Neutrophil (primary cell): ENCODE measurements at regions not wholly inside any gene's neighbourhood (a gene's known extent, or its start where the extent isn't known, plus 50 kb on each side); places are given as distances from the start of the nearest gene placed in this dataset.

Source experiments
- H3K27ac ChIP-seq: fragments of 200-600 bp; sonication (generic); 2 replicates; pipeline ENCODE4 v1.5.1; 2016; ENCODE audit warnings: mild to moderate bottlenecking, moderate library complexity
- H3K27me3 ChIP-seq: fragments of 200-600 bp; sonication (generic); 2 replicates; pipeline ENCODE4 v1.6.0; 2016; ENCODE audit warnings: mild to moderate bottlenecking
- H3K36me3 ChIP-seq: fragments of 200-600 bp; sonication (generic); 2 replicates; pipeline ENCODE4 v1.5.1; 2017
- H3K4me1 ChIP-seq, 2 experiments: fragments of 200-600 bp in 1 of 2; sonication (generic) in 1 of 2; 1 replicate in 1 of 2; 2 replicates in 1 of 2; pipeline versions ENCODE4 v1.5.1 to v1.6.1; 2013 to 2016; ENCODE audit warnings: low read depth in 1 of 2, low read length in 1 of 2, mild to moderate bottlenecking in 1 of 2, moderate library complexity in 1 of 2; ENCODE audit not compliant: control insufficient read depth in 1 of 2, insufficient read depth in 1 of 2
- H3K4me3 ChIP-seq, 2 experiments: fragments of 200-600 bp in 1 of 2; sonication (generic) in 1 of 2; 1 replicate in 1 of 2; 2 replicates in 1 of 2; pipeline ENCODE4 v1.5.1; 2013 to 2016; ENCODE audit warnings: low read depth in 1 of 2, low read length in 1 of 2, mild to moderate bottlenecking in 1 of 2, moderate library complexity in 1 of 2
- H3K9me3 ChIP-seq: fragments of 200-600 bp; sonication (generic); 2 replicates; pipeline ENCODE4 v1.5.1; 2016
- TF ChIP-seq, protein P1 (sequence below): fragments of 200-600 bp; sonication (generic); IDR thresholded peaks from 2 replicates; pipeline ENCODE4 v1.5.1; 2016; ENCODE audit warnings: antibody characterized with exemption

DNA sequence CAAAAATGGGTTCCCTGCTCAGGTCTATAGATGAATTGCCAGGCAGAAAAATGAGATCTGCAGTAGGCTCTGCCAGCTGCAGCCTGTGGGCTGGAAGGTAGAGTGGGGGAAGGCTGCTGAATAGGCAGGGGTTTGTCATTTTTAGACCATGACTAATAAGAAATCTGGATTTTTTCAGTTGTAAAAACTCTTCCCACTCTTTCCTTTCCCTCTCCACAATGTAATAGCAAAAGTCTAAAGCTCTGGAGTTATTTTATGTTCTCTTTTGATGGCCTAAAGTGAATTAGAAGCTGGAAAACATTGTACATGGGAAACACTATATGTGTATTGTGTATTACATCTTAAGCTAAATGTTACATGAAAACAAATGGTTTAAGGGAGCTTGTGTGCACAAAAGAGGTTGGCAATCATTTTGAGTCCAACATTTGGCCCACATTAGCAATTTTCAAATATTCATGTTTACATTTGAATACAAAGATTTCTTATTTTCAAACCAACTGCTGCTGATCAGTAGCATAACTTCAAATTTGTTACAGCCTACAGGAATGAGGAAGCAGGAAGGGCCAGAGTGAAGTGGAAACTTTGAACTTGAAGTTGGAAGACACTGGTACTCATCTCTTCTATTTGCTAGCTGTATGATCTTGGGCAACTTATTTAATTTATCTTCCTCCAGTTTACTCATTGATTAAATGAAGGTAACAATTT, 407.1 kb downstream of the SLC4A3 start:
- Histone ChIP-seq H3K4me1 (no peaks in the 10 kb centered on the region), H3K27ac (no peak overlapping the region), H3K9me3 (no peaks in the 10 kb centered on the region), H3K27me3 (no peaks in the 10 kb centered on the region), H3K36me3 (no peaks in the 10 kb centered on the region), H3K4me3 (no peak overlapping the region)
- TF ChIP-seq, protein P1, sequence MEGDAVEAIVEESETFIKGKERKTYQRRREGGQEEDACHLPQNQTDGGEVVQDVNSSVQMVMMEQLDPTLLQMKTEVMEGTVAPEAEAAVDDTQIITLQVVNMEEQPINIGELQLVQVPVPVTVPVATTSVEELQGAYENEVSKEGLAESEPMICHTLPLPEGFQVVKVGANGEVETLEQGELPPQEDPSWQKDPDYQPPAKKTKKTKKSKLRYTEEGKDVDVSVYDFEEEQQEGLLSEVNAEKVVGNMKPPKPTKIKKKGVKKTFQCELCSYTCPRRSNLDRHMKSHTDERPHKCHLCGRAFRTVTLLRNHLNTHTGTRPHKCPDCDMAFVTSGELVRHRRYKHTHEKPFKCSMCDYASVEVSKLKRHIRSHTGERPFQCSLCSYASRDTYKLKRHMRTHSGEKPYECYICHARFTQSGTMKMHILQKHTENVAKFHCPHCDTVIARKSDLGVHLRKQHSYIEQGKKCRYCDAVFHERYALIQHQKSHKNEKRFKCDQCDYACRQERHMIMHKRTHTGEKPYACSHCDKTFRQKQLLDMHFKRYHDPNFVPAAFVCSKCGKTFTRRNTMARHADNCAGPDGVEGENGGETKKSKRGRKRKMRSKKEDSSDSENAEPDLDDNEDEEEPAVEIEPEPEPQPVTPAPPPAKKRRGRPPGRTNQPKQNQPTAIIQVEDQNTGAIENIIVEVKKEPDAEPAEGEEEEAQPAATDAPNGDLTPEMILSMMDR = no peak

DNA sequence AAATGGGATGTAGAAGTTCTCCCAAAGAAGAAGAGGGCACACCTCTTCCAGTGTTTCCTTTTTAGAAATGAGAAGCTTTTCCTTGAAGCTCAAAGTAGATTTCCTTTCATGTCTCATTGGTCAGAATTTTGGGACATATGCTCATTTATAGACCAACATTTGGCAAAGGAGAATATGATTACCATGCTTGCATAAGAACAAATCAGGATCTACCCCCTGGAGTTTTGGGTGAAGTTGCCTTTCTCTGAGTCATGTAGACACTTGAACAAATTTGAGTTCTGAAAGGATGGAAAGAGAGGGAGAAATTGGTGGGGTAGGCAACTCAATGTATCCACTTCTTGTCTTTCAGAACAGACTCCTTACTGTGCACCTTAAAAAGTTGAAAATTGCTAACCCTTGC, 409.0 kb downstream of the SLC4A3 start:
- TF ChIP-seq, protein P1 = no peak
- H3K4me1 ChIP-seq = no peaks in the 10 kb centered on the region

DNA sequence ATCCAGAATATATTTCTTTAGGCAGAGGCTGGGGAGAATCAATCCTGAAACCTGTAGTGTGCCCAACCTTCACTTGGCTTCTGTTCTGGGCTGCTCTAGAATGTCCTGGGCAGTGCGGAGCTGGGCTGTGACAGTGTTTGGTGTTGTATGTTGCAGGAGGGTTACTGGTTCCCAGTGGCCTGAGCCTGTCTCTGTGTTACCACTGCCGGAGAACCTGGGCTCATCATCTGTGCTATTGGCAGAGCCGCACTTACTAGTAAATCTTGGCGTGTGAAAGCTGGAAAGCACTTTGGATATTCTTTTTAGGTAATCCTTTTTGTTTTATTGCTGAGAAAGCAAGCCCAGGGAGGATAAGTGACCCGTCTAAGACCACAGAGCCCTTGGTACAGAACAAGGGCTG, 412.9 kb downstream of the SLC4A3 start:
- Histone ChIP-seq H3K9me3 (no peaks in the 10 kb centered on the region), H3K27me3 (no peaks in the 10 kb centered on the region), H3K4me1 (no peaks in the 10 kb centered on the region), H3K4me3 (no peak overlapping the region), H3K36me3 (no peaks in the 10 kb centered on the region), H3K27ac (no peak overlapping the region)
- TF ChIP-seq, protein P1 = no peak

More for the DNA sequence above, 409.0 kb downstream of the SLC4A3 start:
- no peak overlapping the region for H3K4me3 ChIP-seq
- H3K9me3 ChIP-seq = no peaks in the 10 kb centered on the region
- no peaks in the 10 kb centered on the region for H3K36me3 ChIP-seq
- H3K27me3 ChIP-seq = no peaks in the 10 kb centered on the region
- no peak overlapping the region for H3K27ac ChIP-seq

DNA sequence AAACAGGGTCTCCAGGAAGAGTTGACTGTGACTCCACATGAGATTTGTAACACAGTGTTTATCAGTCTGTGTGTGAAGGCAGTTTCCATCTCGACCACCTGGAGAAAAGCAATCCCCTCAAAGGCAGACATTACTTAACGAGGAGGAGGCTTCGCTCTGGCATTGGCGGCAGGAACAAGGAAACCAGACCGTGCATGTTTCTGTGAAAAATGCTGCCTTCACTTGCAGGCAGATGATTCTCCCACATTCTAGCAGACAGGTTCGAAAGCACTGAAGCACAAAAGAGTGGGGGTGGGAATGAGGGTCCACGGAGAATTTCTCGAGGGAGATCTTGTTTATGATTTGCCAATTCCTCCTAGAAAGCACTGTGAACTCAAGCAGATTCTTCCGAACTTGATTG, 414.0 kb downstream of the SLC4A3 start:
- Histone ChIP-seq H3K9me3 (no peaks in the 10 kb centered on the region), H3K27me3 (no peaks in the 10 kb centered on the region), H3K36me3 (no peaks in the 10 kb centered on the region), H3K4me3 (no peak overlapping the region), H3K4me1 (no peaks in the 10 kb centered on the region), H3K27ac (no peak overlapping the region)
- TF ChIP-seq, protein P1 = no peak

DNA sequence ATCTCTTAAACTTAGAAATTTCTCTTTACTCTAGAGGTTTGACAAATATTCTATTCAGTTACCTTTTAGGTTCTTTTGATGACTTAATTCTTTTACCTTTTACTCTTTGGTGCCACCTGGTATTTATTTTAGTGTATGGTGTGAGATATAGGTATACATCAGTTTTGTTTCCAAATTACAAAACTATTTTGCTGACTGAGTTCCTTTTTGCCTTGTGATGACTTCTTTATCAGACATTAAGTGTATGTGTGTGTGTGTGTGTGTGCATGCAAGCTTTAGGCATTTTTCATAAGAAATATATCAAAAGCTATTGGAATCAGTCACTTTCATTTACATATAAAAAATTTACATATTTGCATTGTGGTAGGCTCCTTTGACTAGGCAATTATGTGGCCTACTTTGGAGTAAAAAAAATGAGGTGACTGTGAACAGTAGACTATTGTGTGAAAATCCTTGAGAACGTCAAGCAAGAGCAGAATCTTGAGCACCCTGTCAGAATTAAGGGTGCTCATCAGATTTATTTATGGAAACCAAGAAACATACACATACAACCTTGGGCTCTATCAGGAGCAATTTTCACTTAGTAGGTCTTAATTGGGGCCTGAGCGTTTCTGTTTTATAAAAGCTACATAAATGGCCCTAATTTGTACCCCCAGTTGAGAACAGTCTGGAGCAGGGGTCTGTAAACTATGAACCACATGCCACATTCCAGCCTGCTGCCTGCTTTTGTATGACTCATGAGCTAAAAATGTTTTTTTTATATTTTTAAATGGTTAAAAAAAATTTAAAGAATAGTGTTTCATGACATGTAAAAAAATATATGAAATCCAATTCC, 415.9 kb downstream of the SLC4A3 start:
- TF ChIP-seq, protein P1 = no peak
- Histone ChIP-seq H3K4me1 (no peaks in the 10 kb centered on the region), H3K36me3 (no peaks in the 10 kb centered on the region), H3K27ac (no peak overlapping the region), H3K9me3 (no peaks in the 10 kb centered on the region), H3K4me3 (no peak overlapping the region), H3K27me3 (no peaks in the 10 kb centered on the region)
